Activated CD4-positive, alpha-beta T cell treated with anti-CD3 and anti-CD28 coated beads, Interleukin-10, Interleukin-2, amounts not matched to agents 100 ng/mL and 50 ng/mL, durations not matched to agents 16 hours and 8 hours (primary cell): ENCODE measurements at regions not wholly inside any gene's neighbourhood (a gene's known extent, or its start where the extent isn't known, plus 50 kb on each side); places are given as distances from the start of the nearest gene placed in this dataset.
"Not testable (repeated sequence)": the region's sequence is repeated elsewhere in the genome, so short reads cannot be mapped to it uniquely, and the experiment has no call there.

ENCODE experiments used
- DNase-seq: peaks from one replicate; pipeline ENCODE4 v3.0.0-alpha.2; 2020

DNA sequence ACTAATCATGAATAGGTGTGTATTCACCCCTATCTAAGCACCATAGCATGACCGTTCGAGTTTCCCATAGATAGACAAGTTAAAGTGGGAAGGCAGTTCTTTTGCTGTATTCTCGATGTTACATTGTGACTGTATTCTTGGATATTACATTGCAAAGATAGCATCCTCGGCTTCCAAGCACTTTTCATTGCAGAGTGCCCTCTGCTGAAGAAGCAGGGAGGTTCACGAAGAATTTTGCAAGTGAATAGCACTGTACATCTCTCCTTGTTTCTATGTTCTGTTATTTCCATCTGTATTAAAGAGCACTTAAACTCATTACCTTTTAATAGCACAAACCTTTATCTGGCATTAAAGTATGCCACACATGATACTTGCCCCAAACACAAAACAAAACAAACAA lies 426.7 kb upstream of the ARX start:
- no peak for DNase-seq

- no peak for DNase-seq
These were observed 417.5 kb upstream of the ARX start for GRCh38 chrX:25433307-25433706.

DNA sequence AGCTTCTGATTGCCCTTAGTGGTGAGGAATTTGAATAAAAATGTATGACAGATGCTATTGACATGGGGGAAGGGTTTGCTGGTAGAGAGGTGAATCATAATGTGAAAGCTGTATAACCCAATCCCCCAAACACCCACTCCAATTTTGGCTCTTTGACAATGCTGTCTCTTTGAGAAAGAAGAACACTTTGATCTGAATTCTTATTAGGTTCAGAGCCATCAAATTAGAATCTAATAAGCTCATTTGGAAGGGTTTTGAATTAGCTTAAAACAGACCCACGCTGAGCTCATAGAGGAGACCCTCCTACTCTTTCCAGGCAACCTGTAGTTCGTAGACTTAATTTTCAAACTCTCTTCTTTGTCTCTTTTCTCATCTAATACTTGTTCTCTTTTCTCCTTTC lies 416.6 kb upstream of the ARX start:
- DNase-seq: no peak

DNA sequence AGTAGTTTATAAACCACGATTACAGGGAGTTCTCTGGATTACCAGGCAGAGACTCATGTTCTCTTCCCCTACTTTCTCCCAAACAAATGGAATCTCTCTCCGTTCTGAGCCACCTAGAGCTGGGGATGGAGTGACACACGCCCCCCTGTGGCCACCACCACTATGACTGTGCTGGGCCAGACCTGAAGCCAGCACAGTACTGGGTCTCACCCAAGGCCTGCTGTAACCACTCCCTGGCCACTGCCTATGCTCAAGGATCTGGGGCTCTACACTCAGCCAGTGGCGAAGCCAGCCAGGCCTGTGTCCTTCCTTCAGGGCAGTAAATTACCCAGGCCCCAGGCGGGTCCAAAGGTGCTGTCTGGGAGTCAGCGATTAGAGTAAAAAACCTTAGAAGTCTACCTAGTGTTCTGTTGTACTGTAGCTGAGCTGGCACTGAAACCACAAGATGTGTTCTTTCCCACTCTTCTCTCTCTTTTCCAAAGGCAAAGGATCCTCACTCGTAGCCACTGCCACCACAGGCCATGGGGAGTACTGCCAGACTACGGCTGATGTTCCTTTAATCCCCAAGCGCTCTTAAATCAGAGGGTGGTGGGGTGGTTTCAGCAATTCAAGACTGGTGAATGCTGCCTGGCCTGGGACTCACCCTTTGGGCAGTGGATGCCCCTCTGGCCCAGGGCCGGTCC lies 412.2 kb upstream of the ARX start:
- DNase-seq: no peak

DNA sequence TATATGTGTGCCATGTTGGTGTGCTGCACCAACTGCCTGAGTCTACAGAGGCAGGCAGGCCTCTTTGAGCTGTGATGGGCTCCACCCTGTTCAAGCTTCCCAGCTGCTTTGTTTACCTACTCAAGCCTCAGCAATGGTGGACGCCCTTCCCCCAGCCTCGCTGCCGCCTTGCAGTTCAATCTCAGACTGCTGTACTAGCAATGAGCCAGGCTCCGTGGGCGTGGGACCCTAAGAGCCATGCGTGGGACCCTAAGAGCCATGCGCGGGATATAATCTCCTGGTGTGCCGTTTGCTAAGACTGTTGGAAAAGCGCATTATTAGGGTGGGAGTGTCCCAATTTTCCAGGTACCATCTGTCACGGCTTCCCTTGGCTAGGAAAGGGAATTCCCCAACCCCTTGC lies 388.4 kb upstream of the ARX start:
- DNase-seq: not testable (repeated sequence)

GRCh38 chrX:25389266-25389665 lies 373.5 kb upstream of the ARX start:
- DNase-seq: no peak

- no peak for DNase-seq
These were observed 367.4 kb upstream of the ARX start for GRCh38 chrX:25383196-25383595.

DNA sequence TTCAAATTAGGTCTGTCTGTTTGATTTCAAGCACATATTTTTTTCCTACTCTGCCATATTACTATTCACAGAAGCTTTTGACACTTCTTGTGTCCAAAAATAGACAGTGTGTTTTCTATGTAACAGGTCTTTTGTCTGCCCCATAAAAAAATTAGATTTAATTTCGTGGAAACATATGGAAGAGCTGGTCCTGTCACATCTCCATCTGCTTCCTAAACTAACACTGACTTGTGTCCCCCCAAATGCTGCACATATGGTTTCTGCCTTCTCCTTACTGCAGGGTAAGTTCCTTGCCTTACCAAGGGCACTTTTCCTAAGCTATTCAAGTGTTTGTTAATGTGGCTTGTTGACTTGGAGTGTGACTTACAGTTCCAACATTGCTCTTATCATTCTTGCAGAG lies 340.7 kb upstream of the ARX start:
- no peak for DNase-seq

DNA sequence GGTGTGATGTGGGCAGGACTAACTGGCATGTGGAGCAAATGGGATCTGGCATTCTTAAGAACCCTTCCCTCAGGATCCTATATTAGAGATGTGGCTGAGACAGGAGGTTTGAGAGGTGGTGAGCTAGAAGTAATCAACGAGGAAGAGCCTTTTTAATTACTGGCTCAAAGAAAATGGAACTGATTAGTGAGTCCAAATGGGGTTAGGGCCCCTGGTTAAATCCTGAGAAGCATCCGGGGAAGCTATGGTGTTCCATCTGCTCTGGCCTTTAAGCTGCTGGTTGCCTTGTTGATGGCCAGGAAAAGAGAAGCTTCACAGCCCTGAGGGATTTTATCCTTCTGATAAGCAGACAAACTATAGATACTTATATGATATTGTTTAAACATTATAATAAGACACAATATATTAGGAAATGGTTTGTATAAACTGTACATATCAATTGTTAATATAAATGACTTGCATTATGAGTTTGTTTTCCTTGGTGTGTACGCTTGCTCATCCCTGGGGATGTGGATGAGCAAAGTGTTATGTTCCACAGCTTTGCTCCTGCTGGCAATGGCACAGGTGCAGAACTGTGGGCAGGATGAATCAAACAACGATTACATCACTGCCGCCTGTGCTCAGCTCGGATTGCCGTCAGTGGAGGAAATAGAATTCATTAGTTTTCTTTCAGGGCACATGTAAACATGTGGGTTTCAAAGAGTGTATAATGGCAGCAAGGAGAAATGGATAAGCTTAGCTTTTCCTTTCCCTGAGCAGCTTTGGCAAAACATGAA lies 328.6 kb upstream of the ARX start:
- no peak for DNase-seq

DNA sequence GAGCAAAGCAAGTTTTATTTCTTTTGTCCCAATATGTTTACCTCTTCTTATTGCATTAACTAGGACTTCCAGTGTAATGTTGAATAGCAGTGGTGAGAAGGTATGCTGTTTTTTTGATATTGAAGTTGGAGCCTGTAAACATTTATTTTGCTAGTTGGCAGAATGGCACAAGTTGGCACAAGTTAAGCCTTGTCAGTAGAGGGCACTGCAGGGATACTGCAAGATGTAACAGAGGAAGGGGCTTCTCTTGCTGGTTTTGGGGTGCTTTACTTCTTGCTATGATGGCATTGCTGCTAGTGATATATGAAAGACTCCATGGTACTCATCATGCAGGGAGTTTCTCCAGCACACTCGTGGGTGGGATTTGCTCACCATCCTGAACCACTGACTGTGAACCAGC lies 327.3 kb upstream of the ARX start:
- DNase-seq: no peak

DNA sequence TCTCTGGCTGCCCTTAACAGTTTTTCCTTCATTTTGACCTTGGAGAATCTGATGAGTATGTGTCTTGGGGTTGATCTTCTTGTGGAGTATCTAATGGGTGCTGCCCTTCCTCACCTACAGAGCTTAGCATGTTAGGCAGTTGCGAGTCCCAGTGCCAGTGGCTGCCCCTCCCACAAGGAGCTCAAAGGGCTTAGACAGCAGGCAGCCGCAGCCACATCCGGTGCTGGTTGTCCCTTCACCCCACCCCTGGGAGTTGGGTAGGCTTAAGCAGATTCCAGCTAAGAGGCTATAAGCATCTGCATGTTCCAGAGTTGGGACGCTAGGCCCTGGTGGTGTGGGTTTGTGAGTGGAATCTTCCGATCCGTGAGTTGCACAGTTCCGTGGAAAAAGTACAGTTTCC lies 322.1 kb upstream of the ARX start:
- DNase-seq: no peak

- DNase-seq: no peak
These were observed 285.2 kb upstream of the ARX start for GRCh38 chrX:25300994-25301393.

DNA sequence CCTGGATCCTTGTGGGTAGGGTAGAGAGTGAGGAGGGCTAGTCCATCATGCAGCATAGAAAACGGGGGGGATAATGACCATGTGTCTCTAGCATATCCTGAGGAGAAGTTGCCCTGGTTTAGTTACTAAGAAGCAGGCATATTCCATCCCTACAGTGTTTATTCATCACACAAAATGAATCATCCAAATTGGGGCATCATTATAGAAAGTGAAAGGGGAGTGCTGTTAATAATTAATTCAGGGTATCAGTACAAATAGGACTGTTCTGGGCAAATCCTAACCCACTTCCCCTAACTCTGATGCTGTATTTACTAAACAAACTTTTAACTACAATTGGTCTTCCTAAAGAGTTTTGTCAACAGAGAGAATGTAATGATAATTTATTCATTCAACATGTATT lies 281.1 kb upstream of the ARX start:
- DNase-seq: no peak

- no peak for DNase-seq
These were observed 279.7 kb upstream of the ARX start for GRCh38 chrX:25295466-25295865.

GRCh38 chrX:25290132-25290531 lies 274.4 kb upstream of the ARX start:
- no peak for DNase-seq

GRCh38 chrX:25288676-25289075 lies 272.9 kb upstream of the ARX start:
- no peak for DNase-seq

DNA sequence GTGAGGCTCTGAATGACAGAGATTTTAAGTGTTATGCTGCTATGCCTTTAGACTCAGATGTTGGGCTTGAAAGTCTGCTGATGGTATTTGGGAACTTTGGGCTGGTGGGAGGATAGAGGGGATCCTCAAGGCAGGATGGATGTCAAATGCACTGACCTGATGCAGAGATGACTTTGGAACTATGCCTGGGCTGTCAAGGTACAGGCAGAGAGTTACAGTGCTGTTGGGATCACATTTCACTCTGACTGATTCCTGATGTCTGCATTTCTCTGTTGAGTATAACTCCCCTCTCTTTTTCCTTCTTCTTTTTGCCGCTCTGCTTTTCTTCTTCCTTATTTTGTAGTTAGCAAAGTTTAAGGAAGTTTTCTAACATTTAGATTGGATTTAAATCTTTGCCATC lies 271.8 kb upstream of the ARX start:
- DNase-seq: no peak

DNA sequence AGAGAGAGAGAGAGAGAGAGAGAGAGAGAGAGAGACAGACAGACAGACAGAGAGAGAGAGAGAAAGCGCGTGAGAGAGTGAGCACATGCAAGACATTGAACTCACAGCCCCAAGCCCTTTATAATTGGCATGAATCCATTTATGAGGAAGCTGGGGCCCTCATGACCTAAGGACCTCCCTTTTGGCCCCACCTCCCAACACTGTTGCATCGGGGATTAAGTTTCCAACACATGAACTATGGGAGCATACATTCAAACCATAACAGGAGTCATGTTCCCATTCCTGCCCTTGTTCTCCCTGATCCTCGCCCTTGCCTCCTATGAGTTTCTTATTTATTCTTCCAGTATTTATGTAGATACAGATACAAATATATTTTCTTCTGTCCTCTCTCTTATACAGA lies 269.8 kb upstream of the ARX start:
- DNase-seq: no peak

- DNase-seq: no peak
These were observed 263.7 kb upstream of the ARX start for GRCh38 chrX:25279510-25279909.

DNA sequence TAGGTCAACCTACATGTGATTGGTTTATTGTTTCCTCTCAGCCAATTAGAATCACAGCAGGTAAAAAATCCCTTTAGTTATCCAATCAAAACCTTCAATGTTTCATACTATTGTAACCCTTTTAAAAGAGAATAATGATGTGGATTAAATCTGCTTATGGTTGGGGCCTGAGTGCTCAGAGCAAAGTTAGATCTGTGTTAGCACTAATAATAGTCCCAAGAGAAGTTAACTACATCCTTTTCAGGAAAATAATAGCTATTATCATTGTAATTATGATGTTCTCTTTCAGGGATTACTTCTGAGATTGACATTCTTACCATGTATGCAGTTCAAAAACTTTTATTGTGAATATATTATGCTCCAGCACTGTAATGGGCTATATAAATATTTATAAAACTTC lies 262.6 kb upstream of the ARX start:
- DNase-seq: no peak

GRCh38 chrX:25277574-25277973 lies 261.8 kb upstream of the ARX start:
- DNase-seq: no peak

GRCh38 chrX:25275159-25275558 lies 259.4 kb upstream of the ARX start:
- no peak for DNase-seq

- DNase-seq: no peak
These were observed 225.7 kb upstream of the ARX start for GRCh38 chrX:25241461-25241860.

- DNase-seq: no peak
These were observed 210.4 kb upstream of the ARX start for GRCh38 chrX:25226151-25226550.

DNA sequence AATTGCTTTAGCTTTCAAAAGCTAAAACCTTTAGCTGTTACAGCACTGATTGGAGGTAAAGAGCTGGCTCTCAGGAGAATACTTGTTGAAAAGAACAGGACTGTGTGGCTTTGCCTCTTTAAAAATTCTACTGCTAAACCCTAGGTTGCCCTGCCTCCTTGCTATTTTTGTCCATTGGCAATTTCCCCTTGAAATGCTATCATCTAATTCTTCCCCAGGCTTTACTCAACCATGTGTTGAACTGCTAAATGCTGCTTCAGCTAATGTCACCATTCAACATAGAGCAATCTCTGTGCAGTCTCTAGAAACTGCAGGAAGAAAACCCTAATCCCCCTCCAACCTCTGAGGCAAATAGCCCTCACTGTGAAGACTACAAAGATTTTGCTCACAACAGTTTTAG lies 203.7 kb upstream of the ARX start:
- no peak for DNase-seq
